Fibroblast of mammary gland (primary cell): ENCODE measurements at regions not wholly inside any gene's neighbourhood (a gene's known extent, or its start where the extent isn't known, plus 50 kb on each side); places are given as distances from the start of the nearest gene placed in this dataset.

Experiments
- DNase-seq: peaks from one replicate; pipeline ENCODE4 v3.0.0-alpha.2; 2010; ENCODE audit warnings: low read depth
- H3K4me3 ChIP-seq: 2 replicates; pipeline ENCODE4 v1.5.1; 2011; ENCODE audit warnings: low read depth, mild to moderate bottlenecking, low read length, moderate library complexity; ENCODE audit not compliant: control insufficient read depth
- CTCF ChIP-seq: conservative IDR thresholded peaks from 2 replicates; pipeline ENCODE4 v1.5.1; 2011; ENCODE audit warnings: low read depth, low read length, inconsistent platforms; ENCODE audit not compliant: control insufficient read depth, insufficient read depth

- no peak for DNase-seq
- no peak for TF ChIP-seq CTCF
- H3K4me3 ChIP-seq = no peak overlapping the region
Observed at GRCh38 chr4:46684041-46684440, 225.0 kb downstream of the COX7B2 start.

- H3K4me3 ChIP-seq = no peak overlapping the region
- DNase-seq = no peak
- no peak for TF ChIP-seq CTCF
Observed at GRCh38 chr4:46676364-46676763, 232.7 kb downstream of the COX7B2 start.

GRCh38 chr4:46674326-46674725 is 234.7 kb downstream of the COX7B2 start:
- DNase-seq = no peak
- no peak for TF ChIP-seq CTCF
- no peak overlapping the region for H3K4me3 ChIP-seq

DNA sequence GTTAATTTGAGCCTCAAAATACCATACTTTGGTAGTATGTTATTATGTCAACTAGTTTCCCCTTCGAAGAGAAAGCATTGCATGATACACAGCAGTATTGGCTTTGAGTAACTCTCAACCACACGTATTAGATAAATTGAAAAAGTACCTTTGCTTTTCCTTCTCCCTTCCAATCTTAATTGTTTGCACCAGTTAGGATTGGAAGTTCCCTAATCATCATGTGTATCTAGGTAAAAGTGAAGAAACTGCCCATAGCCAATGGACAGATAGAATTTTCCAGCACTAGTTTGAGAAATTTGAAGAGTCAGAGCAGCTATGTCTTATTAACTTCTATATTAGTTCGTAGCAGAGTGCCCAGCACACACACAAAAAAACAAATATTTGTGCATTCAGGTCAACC is 241.3 kb downstream of the COX7B2 start:
- DNase-seq = no peak
- no peak for TF ChIP-seq CTCF
- H3K4me3 ChIP-seq = no peak overlapping the region

DNA sequence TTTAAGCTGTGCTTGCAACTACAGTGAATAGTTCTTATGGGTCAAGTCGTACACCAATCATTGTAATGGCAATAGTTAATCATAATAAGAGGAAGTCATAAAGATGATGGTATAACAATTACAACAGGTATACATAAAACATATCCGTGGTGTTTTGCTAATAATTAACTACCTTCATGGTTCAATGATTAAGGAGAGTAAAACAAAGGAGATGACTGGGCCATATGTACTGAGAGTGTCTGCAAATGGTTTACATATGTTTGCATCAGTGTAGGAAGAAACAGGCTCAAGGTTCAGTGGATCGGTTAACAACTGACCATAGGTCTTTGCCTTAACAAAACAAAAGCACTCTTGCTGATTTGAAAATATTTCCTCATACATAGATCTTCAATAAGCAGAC is 253.0 kb downstream of the COX7B2 start:
- no peak overlapping the region for H3K4me3 ChIP-seq
- no peak for TF ChIP-seq CTCF
- DNase-seq = no peak

GRCh38 chr4:46653842-46654241 is 255.2 kb downstream of the COX7B2 start:
- H3K4me3 ChIP-seq = no peak overlapping the region
- TF ChIP-seq CTCF = no peak
- DNase-seq = no peak

DNA sequence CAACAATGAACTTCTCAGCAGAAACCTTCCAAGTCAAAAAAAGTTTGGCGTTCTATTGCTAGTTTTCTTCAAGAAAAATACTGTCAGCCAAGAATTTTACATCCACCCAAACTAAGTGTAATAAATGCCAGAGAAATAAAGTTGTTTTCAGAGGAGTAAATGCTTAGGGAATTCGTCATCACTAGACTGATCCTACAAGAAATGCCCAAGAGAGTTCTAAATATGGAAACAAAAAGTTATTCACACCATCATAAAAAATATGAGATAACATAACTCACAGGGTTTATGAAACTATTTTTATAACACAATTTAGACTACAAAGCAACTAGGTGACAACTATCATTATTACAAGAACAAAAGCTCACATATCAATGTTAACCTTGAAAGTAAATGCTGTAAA is 259.5 kb upstream of the GABRA2 start:
- DNase-seq = no peak
- TF ChIP-seq CTCF = no peak
- no peak overlapping the region for H3K4me3 ChIP-seq
